ENCODE measurements at regions not wholly inside any gene's neighbourhood (a gene's known extent, or its start where the extent isn't known, plus 50 kb on each side); places are given as distances from the start of the nearest gene placed in this dataset.

- DNase-seq (ENCODE audit: low read depth): no peak
Observed at GRCh38 chr16:8519179-8519578, 71.1 kb downstream of the TMEM114 start.

- no peak for DNase-seq (ENCODE audit: low read depth)
Observed at GRCh38 chr16:8517280-8517679, 73.0 kb downstream of the TMEM114 start.

- no peak for DNase-seq (ENCODE audit: low read depth)
Observed at GRCh38 chr16:8516471-8516870, 73.8 kb downstream of the TMEM114 start.

GRCh38 chr16:8512941-8513624, 77.2 kb downstream of the TMEM114 start:
- no peak for DNase-seq (ENCODE audit: low read depth)

- DNase-seq (ENCODE audit: low read depth): no peak
Observed at GRCh38 chr16:8511464-8511863, 78.8 kb downstream of the TMEM114 start.

- no peak for DNase-seq (ENCODE audit: low read depth)
Observed at GRCh38 chr16:8510160-8510559, 80.2 kb downstream of the TMEM114 start.

- no peak for DNase-seq (ENCODE audit: low read depth)
Observed at GRCh38 chr16:8505327-8505991, 84.9 kb downstream of the TMEM114 start.

- DNase-seq (ENCODE audit: low read depth): no peak
Observed at GRCh38 chr16:8502446-8502845, 87.9 kb downstream of the TMEM114 start.

- DNase-seq (ENCODE audit: low read depth): no peak
Observed at GRCh38 chr16:8500351-8500750, 90.0 kb downstream of the TMEM114 start.

- DNase-seq (ENCODE audit: low read depth): no peak
Observed at GRCh38 chr16:8496364-8496763, 93.9 kb downstream of the TMEM114 start.

GRCh38 chr16:8493972-8494371, 96.3 kb downstream of the TMEM114 start:
- DNase-seq (ENCODE audit: low read depth): no peak

- no peak for DNase-seq (ENCODE audit: low read depth)
Observed at GRCh38 chr16:8492690-8493089, 97.6 kb downstream of the TMEM114 start.

GRCh38 chr16:8489580-8489979, 100.7 kb downstream of the TMEM114 start:
- no peak for DNase-seq (ENCODE audit: low read depth)

- DNase-seq (ENCODE audit: low read depth): no peak
Observed at GRCh38 chr16:8486985-8487384, 103.3 kb downstream of the TMEM114 start.

GRCh38 chr16:8483396-8483795, 106.9 kb downstream of the TMEM114 start:
- no peak for DNase-seq (ENCODE audit: low read depth)

GRCh38 chr16:8481810-8482209, 108.5 kb downstream of the TMEM114 start:
- DNase-seq (ENCODE audit: low read depth): no peak

GRCh38 chr16:8476824-8477223, 113.5 kb downstream of the TMEM114 start:
- no peak for DNase-seq (ENCODE audit: low read depth)

- no peak for DNase-seq (ENCODE audit: low read depth)
Observed at GRCh38 chr16:8474587-8474986, 115.7 kb downstream of the TMEM114 start.

- DNase-seq (ENCODE audit: low read depth): no peak
Observed at GRCh38 chr16:8469102-8469778, 121.1 kb downstream of the TMEM114 start.

- DNase-seq (ENCODE audit: low read depth): no peak
Observed at GRCh38 chr16:8464979-8465378, 125.3 kb downstream of the TMEM114 start.

- no peak for DNase-seq (ENCODE audit: low read depth)
Observed at GRCh38 chr16:8459085-8459733, 131.1 kb downstream of the TMEM114 start.

GRCh38 chr16:8458481-8459046, 131.7 kb downstream of the TMEM114 start:
- DNase-seq (ENCODE audit: low read depth): no peak
